Ishikawa (cell line): ENCODE measurements at regions not wholly inside any gene's neighbourhood (a gene's known extent, or its start where the extent isn't known, plus 50 kb on each side); places are given as distances from the start of the nearest gene placed in this dataset.

Experiments
- CEBPB ChIP-seq: IDR thresholded peaks from 2 replicates; pipeline ENCODE4 v1.6.1; 2012
- NFIC ChIP-seq: IDR thresholded peaks from 2 replicates; pipeline ENCODE4 v1.6.1; 2012
- RAD21 ChIP-seq: IDR thresholded peaks from 2 replicates; pipeline ENCODE4 v1.6.1; 2012; ENCODE audit warnings: low read depth
- REST ChIP-seq: IDR thresholded peaks from 2 replicates; pipeline ENCODE4 v1.6.1; 2012; ENCODE audit warnings: low read depth, mild to moderate bottlenecking
- TAF1 ChIP-seq: IDR thresholded peaks from 2 replicates; pipeline ENCODE4 v1.6.1; 2012; ENCODE audit warnings: low read depth, mild to moderate bottlenecking
- TCF12 ChIP-seq: IDR thresholded peaks from 2 replicates; pipeline ENCODE4 v1.6.1; 2012; ENCODE audit warnings: low read depth

DNA sequence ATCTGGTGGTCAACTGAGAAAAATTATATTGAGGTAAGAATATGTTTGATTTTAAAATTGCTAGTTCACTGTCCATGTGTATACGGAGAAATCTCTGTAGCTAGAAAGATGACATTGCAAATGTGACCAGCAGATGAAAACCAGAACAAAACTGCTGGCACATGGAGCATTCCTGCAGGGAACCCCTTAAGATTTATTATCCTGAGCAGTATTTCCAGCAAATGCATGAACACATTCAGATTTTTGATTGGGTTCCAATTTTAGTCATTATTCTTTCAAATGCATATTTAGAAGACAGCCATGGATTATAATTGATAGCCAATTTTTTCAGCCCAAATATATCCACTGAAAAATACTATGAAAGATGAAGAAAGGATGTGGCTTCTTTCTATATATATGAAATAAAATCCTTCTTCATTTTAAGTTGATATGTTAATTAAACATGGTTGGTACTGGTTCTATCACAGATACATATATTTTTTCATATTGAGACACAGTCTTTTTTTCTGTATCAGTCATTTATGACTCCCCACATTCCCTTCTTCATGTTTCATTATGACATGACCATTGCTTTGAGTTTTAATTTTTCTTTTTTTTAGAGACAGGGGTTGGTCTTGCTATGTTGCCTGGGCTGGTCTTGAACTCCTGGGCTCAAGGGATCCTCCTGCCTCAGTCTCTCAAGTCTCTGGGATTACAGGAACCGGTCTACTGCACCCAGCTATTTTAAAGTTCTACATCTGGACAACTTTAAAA is 376.5 kb downstream of the KLF12 start:
- no peak for TF ChIP-seq TAF1
- TF ChIP-seq TCF12 = no peak
- TF ChIP-seq RAD21 = no peak
- TF ChIP-seq REST = no peak
- TF ChIP-seq NFIC = no peak
- no peak for TF ChIP-seq CEBPB
